ENCODE measurements at regions not wholly inside any gene's neighbourhood (a gene's known extent, or its start where the extent isn't known, plus 50 kb on each side); places are given as distances from the start of the nearest gene placed in this dataset.

DNA sequence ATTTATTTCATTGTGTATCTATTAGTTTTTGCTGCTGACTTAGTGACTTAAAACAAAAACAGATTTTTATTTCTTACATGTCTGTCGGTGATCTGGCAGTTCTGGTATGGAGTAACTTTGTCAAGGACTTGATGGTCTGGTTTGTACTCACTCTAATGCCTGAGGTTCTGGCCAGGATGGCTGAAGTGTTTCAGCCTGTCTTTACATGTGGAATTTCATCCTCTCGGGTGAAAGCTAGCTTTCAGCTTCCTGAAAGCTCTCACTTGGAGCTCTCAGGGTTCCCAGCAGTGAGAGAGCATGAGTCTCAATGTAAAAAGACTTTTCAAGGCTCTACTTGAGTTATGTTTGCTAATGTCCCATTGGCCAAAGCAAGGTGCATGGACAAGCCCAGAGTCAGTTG lies 216.4 kb downstream of the NR4A2 start:
- 81 to 83% methylated on average over 2 of the region's 2 CpGs for WGBS, 2 donors
- TF ChIP-seq POLR2A (IDR thresholded peaks at IDR 0.05): no peak
- TF ChIP-seq, protein P1, sequence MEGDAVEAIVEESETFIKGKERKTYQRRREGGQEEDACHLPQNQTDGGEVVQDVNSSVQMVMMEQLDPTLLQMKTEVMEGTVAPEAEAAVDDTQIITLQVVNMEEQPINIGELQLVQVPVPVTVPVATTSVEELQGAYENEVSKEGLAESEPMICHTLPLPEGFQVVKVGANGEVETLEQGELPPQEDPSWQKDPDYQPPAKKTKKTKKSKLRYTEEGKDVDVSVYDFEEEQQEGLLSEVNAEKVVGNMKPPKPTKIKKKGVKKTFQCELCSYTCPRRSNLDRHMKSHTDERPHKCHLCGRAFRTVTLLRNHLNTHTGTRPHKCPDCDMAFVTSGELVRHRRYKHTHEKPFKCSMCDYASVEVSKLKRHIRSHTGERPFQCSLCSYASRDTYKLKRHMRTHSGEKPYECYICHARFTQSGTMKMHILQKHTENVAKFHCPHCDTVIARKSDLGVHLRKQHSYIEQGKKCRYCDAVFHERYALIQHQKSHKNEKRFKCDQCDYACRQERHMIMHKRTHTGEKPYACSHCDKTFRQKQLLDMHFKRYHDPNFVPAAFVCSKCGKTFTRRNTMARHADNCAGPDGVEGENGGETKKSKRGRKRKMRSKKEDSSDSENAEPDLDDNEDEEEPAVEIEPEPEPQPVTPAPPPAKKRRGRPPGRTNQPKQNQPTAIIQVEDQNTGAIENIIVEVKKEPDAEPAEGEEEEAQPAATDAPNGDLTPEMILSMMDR (IDR thresholded peaks at IDR 0.05): no peak
- Histone ChIP-seq H3K36me3 (ENCODE audit: low read depth, missing control alignments) (no peaks in the 10 kb centered on the region), H3K27ac (no peak overlapping the region), H3K4me3 (no peak overlapping the region), H3K4me1 (no peaks in the 10 kb centered on the region), H3K27me3 (no peaks in the 10 kb centered on the region), H3K9me3 (no peaks in the 10 kb centered on the region)
- intact Hi-C loops (cut with DNase I; ENCODE audit: low total_unique reads): no loop called here
- no peak for DNase-seq

DNA sequence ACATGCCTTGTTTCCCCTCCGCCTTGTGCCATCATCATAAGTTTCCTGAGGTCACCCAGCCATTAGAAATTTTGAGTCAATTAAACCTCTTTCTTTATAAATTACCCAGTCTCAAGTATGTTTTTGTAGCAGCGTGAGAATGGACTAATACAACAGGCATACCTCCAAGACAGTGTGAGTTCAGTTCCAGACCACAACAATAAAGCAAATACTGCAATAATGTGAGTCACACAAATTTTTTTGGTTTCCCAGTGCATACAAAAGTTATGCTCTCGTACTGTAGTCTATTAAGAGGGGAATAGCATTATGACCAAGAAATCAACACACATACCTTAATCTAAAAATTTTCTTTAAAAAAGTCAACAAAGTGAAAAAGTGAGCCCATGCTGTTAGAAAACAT lies 217.2 kb downstream of the NR4A2 start:
- no peaks in the 10 kb centered on the region for H3K27me3 ChIP-seq
- no peak overlapping the region for H3K27ac ChIP-seq
- no peaks in the 10 kb centered on the region for H3K4me1 ChIP-seq
- H3K9me3 ChIP-seq: no peaks in the 10 kb centered on the region
- no peak for TF ChIP-seq POLR2A (IDR thresholded peaks at IDR 0.05)
- TF ChIP-seq, protein P1 (IDR thresholded peaks at IDR 0.05): no peak
- no peaks in the 10 kb centered on the region for H3K36me3 ChIP-seq (ENCODE audit: low read depth, missing control alignments)
- 91 to 93% methylated on average over 3 of the region's 3 CpGs for WGBS, 2 donors
- H3K4me3 ChIP-seq: no peak overlapping the region
- intact Hi-C loops (cut with DNase I; ENCODE audit: low total_unique reads): no loop called here
- DNase-seq: no peak

DNA sequence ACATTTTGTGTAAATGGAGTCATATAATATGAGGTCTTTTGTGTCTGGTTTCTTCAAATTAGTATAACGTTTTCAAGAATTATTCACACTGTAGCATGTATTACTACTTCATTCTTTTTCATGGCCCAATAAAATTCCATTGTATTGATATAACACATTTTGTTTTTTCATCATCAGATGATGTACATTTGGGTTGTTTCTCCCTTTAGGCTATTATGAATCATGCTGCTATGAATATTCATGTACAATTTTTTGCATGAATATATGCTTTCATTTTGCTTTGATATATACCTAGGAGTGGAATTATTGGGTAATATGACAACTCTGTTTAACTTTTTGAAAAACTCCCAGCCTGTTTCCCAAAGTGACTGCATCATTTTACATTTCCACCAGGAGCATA lies 220.2 kb downstream of the NR4A2 start:
- intact Hi-C loops (cut with DNase I; ENCODE audit: low total_unique reads): no loop called here
- H3K27ac ChIP-seq: no peak overlapping the region
- H3K27me3 ChIP-seq: no peaks in the 10 kb centered on the region
- H3K4me3 ChIP-seq: no peak overlapping the region
- DNase-seq: no peak
- TF ChIP-seq, protein P1 (IDR thresholded peaks at IDR 0.05): no peak
- TF ChIP-seq POLR2A (IDR thresholded peaks at IDR 0.05): no peak
- no peaks in the 10 kb centered on the region for H3K4me1 ChIP-seq
- H3K36me3 ChIP-seq (ENCODE audit: low read depth, missing control alignments): no peaks in the 10 kb centered on the region
- H3K9me3 ChIP-seq: no peaks in the 10 kb centered on the region
- 75 to 88% methylated on average over 1 of the region's 1 CpG for WGBS, 2 donors

DNA sequence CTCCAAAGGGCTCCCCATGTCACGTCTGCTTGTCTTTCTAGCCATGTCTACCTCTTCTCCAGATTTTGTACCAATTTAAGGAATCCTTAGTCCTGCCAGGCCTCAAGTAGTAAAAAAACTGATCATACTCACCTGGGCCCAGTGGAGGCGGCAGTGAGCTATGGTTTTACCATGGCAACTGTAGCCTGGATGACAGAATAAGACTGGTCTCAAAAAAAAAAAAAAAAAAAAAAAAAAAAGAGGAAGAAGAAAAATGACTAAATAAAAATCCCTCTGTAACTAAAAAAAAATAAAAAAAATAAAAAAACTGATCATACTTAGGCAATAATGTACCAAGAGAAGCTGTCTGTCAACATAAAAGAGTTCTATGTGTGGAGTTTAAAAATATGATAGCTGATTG lies 221.6 kb downstream of the NR4A2 start:
- no peaks in the 10 kb centered on the region for H3K4me1 ChIP-seq
- intact Hi-C loops (cut with DNase I; ENCODE audit: low total_unique reads): no loop called here
- H3K27ac ChIP-seq: no peak overlapping the region
- H3K36me3 ChIP-seq (ENCODE audit: low read depth, missing control alignments): no peaks in the 10 kb centered on the region
- TF ChIP-seq, protein P1 (IDR thresholded peaks at IDR 0.05): no peak
- no peak for TF ChIP-seq POLR2A (IDR thresholded peaks at IDR 0.05)
- H3K4me3 ChIP-seq: no peak overlapping the region
- H3K27me3 ChIP-seq: no peaks in the 10 kb centered on the region
- 64 to 71% methylated on average over 2 of the region's 2 CpGs for WGBS, 2 donors
- H3K9me3 ChIP-seq: no peaks in the 10 kb centered on the region
- no peak for DNase-seq

DNA sequence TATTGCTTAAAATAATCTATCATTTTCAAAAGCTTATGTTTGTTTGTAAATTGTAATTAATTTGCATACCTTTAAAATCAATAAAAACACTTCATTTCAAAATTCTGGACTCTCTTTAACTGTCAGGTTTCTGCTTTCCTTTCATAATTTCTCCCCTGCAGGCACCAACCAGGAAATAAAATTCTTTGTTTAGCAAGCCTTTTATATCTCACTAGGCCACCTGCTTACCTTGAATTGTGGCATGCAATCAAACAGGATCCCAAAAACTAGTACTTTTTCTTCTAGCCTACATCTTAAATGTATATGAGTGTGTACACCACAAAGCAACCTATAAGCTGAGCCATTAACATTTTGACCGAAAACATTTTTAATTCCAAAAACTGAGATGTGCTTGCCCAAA lies 233.1 kb downstream of the NR4A2 start:
- Histone ChIP-seq H3K4me3 (no peak overlapping the region), H3K4me1 (no peaks in the 10 kb centered on the region), H3K9me3 (no peaks in the 10 kb centered on the region), H3K27me3 (no peaks in the 10 kb centered on the region), H3K27ac (no peak overlapping the region), H3K36me3 (ENCODE audit: low read depth, missing control alignments) (no peaks in the 10 kb centered on the region)
- TF ChIP-seq, protein P1 (IDR thresholded peaks at IDR 0.05): no peak
- no peak for DNase-seq
- intact Hi-C loops (cut with DNase I; ENCODE audit: low total_unique reads): no loop called here
- 98 to 100% methylated on average over 1 of the region's 1 CpG for WGBS, 2 donors

Measured in testis (tissue), 2 donors.